ENCODE measurements at regions not wholly inside any gene's neighbourhood (a gene's known extent, or its start where the extent isn't known, plus 50 kb on each side); places are given as distances from the start of the nearest gene placed in this dataset.

DNA sequence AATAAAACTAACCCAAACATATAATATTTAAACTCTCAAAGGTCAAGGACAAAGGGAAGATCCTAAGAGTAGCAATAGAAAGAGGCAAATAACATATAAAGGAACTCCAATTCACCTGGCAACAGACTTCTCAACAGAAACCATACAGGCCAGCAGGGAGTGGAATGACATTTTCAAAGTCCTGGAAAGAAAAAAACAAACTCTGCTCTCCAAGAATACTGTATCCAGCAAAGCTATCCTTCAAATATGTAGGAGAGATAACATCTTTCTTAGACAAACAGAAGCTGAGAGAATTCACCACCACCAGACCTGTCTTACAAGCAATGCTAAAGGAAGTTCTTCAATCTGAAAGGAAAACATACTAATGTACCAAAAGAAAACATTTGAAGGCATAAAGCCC is 51.5 kb upstream of the TMEM158 start:
- H3K4me3 ChIP-seq (ENCODE audit: insufficient read depth, low read depth, low read length) = no peak overlapping the region
- H3K4ac ChIP-seq (ENCODE audit: low read depth, low read length) = no peak overlapping the region
- H3K79me1 ChIP-seq (ENCODE audit: low read depth in 1 of 2, low read length in 2 of 2) = no peaks in the 10 kb centered on the region
- no peak overlapping the region for H2AK5ac ChIP-seq (ENCODE audit: low read depth, low read length)
- H3K9me3 ChIP-seq (ENCODE audit: control insufficient read depth, insufficient read depth, low read length) = peaks cover 6% of the 10 kb centered on the region
- DNase-seq = no peak
- H4K91ac ChIP-seq (ENCODE audit: insufficient read depth, low read depth, low read length) = no peak overlapping the region
- ATAC-seq (ENCODE audit: low read depth) = no peak
- no TSS peak for BruUV-seq (replicated peaks)
- no peak overlapping the region for H3K9ac ChIP-seq (ENCODE audit: low read depth, low read length)
- no peaks in the 10 kb centered on the region for H3K36me3 ChIP-seq (ENCODE audit: control insufficient read depth, insufficient read depth, low read length)
- no peak overlapping the region for H3K56ac ChIP-seq (ENCODE audit: extremely low read depth, insufficient read depth, low read length)
- H3K18ac ChIP-seq (ENCODE audit: low read depth, low read length) = no peak overlapping the region
- no peak overlapping the region for H2BK20ac ChIP-seq (ENCODE audit: low read depth, low read length)
- no peak overlapping the region for H3K14ac ChIP-seq (replicated peaks; ENCODE audit: low read depth, low read length)
- H3K27ac ChIP-seq (ENCODE audit: insufficient read depth, low read length) = no peak overlapping the region
- H2BK120ac ChIP-seq (ENCODE audit: low read depth, low read length) = no peak overlapping the region
- no peak overlapping the region for H2BK15ac ChIP-seq (ENCODE audit: low read depth, low read length)
- H2BK5ac ChIP-seq (ENCODE audit: low read depth, low read length, poor library complexity, severe bottlenecking) = no peak overlapping the region
- H3K23ac ChIP-seq (ENCODE audit: low read depth, low read length) = no peak overlapping the region
- POLR2A ChIA-PET (ENCODE audit: unreplicated experiment) = no interaction called here
- H4K20me1 ChIP-seq (ENCODE audit: insufficient read depth, low read length) = no peaks in the 10 kb centered on the region
- no peak overlapping the region for H4K5ac ChIP-seq (ENCODE audit: low read depth, low read length)
- CTCF ChIA-PET = no interaction called here
- peaks cover 7% of the 10 kb centered on the region for H3K4me1 ChIP-seq (ENCODE audit: control insufficient read depth, insufficient read depth, low read length)
- in situ Hi-C loops (cut with MboI; ENCODE audit: low sequenced_read_pairs) (no loop called here), intact Hi-C loops (cut with micrococcal nuclease) (no loop called here), dilution Hi-C loops (cut with HindIII; ENCODE audit: low sequenced_read_pairs, unreplicated experiment) (no loop called here)
- H4K8ac ChIP-seq (ENCODE audit: low read depth in 2 of 2, low read length in 2 of 2) = no peak overlapping the region
- H3K4me2 ChIP-seq (ENCODE audit: low read depth, low read length) = no peak overlapping the region
- H3K27me3 ChIP-seq (ENCODE audit: control insufficient read depth, insufficient read depth, low read length) = no peaks in the 10 kb centered on the region
- TF ChIP-seq POLR2A (IDR thresholded peaks at IDR 0.05; ENCODE audit: low read depth, low read length) = no peak
- TF ChIP-seq, protein P1, sequence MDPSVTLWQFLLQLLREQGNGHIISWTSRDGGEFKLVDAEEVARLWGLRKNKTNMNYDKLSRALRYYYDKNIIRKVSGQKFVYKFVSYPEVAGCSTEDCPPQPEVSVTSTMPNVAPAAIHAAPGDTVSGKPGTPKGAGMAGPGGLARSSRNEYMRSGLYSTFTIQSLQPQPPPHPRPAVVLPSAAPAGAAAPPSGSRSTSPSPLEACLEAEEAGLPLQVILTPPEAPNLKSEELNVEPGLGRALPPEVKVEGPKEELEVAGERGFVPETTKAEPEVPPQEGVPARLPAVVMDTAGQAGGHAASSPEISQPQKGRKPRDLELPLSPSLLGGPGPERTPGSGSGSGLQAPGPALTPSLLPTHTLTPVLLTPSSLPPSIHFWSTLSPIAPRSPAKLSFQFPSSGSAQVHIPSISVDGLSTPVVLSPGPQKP (IDR thresholded peaks at IDR 0.05; ENCODE audit: borderline replicate concordance, low read depth, low read length) = no peak
- TF ChIP-seq BHLHE40 (IDR thresholded peaks at IDR 0.05; ENCODE audit: low read depth, low read length) = no peak
- H3K9me1 ChIP-seq (ENCODE audit: insufficient read depth, low read length) = peaks cover 4% of the 10 kb centered on the region
- no peak overlapping the region for H2AFZ ChIP-seq (replicated peaks; ENCODE audit: low read length, poor library complexity)
- H2AK9ac ChIP-seq (replicated peaks; ENCODE audit: low read depth, low read length, poor library complexity) = no peak overlapping the region
